Heart left ventricle (tissue), 13 donors: ENCODE measurements at regions not wholly inside any gene's neighbourhood (a gene's known extent, or its start where the extent isn't known, plus 50 kb on each side); places are given as distances from the start of the nearest gene placed in this dataset.

Experiments used
- CTCF ChIP-seq, 12 donors: fragments of 200-600 bp; sonication (generic) in 4 of 12; IDR thresholded peaks; one replicate each; pipeline versions ENCODE4 v1.5.0 to v1.8.0; 2018 to 2022; ENCODE audit warnings: antibody characterized with exemption in 12 of 12, mild to moderate bottlenecking in 5 of 12
- POLR2A ChIP-seq, 2 donors: fragments of 450-650 bp; IDR thresholded peaks; one replicate each; pipeline ENCODE4 v1.6.1; 2017; ENCODE audit warnings: antibody characterized with exemption in 2 of 2, mild to moderate bottlenecking in 2 of 2, moderate library complexity in 2 of 2
- donor health status: ischemic (EF 13 %, LVEDD 7.1; RV severe dilation, severe dysfunction).
- donor health status: DM: no; HTN: yes; CAD: no.
- donor health status: DM: no; HTN: no; CAD: no.
- donor health status: ischemic (EF 25% LVEDD 6.9; RV normal size, moderate dysfunction).
- donor health status: ischemic (EF 25% LVEDD 5.7; RV mildly dilated, moderate dysfunction).
- donor health status: ischemic (EF 35%, LVEDD 5.7; RV mildly dilated, moderate dysfunction).
- donor health status: nonischemic (EF 11% LVEDD 7.7; RV severe dilation, severe dysfunction).
- donor health status: DM: yes; HTN: yes; CAD: no.
- donor health status: PGD.
- donor health status: ischemic (EF 29% LVEDD 5.4; RV normal size, mild dysfunction).
- donor health status: nonischemic (EF 23%, LVEDD 6.1; RV moderate dilation, normal function).

- TF ChIP-seq CTCF (IDR thresholded peaks at IDR 0.05) (peak; percentile 73 to 91 (median 86)), POLR2A (IDR thresholded peaks at IDR 0.05) (no peak)
These were observed 137.5 kb upstream of the CPM start for GRCh38 chr12:69070319-69071090.
